Iris pigment epithelial cell (primary cell): ENCODE measurements at regions not wholly inside any gene's neighbourhood (a gene's known extent, or its start where the extent isn't known, plus 50 kb on each side); places are given as distances from the start of the nearest gene placed in this dataset.

ENCODE experiments used
- DNase-seq: peaks from one replicate; pipeline ENCODE4 v3.0.0-alpha.2; 2011; ENCODE audit warnings: low read depth

- no peak for DNase-seq
These were observed 112.9 kb upstream of the ATP8B1 start for GRCh38 chr18:57915865-57916582.

DNA sequence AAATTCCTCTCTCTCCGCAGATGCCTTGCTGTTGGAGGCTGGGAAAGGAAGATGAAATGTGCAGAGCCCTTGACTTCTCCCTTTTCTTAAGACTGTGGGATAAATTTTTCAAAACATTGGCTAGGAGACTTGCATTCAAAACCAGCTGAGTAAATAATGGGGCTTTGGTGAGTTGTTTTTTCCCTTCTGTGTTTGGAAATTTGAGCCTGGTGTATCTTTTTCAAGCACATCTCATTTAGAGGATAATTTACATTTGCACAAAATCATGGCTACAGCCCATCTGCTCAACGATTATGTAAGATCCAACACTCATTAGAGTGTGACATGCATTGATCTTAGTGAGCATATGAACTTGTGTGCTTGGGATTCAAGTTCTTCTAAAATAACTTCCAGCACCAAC, 112.1 kb upstream of the ATP8B1 start:
- DNase-seq: peak; percentile 63

DNA sequence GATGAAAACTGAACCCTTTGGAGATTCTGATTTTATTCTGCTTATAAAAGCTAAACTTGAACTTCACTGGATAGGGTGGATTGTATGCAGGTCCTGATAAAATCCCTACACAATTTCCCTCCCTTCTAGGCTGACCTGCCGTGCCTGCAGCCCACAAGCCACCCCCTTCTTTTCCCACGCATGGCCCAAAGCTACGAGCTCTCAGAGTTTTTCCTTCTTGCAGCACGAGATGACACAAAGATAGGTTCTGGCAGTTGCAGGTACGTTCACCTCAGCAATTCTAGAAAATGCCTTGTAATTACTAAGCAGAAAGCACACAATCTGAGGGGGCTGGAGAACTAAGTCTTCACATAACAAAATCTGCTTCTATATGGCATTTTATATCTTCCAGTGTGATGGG, 110.6 kb upstream of the ATP8B1 start:
- DNase-seq: no peak

DNA sequence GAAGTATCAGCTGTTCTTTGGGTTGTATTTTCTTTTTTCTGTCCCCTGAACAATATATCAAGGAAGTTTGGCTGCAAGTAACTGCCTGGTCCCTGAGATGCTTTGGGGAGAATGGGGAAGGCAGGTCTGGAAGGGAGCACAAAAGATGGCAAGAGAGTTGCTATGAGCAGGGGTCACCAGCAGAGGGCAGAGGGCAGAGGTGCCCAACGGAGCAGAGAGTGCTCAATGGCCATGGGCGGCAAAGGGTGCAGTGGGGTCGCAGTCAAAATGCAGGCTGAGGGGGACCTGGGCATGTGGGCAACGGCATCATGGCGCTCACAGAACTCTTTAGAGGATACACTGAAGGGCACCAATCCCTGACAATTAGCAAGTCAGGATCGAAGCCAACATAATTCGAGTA, 107.7 kb upstream of the ATP8B1 start:
- no peak for DNase-seq

DNA sequence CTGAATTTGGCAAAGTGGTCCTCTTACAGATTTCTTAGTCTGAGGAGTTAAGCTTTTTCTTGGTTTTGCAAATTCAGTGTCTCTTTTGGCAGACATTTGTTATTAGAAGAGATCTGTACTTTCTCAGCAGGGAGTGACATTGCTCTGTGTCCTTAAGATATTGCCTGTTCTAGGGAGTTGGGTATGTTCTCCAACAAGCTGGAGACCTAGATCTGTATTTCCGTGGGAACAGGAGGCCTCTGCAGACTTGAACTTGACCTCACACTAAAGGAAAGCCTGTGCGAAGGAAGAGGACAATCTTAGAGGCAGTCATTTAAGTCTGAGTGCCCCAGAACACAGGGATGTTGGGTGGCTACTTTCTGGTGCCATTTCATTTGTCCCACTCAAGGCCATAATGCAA, 107.0 kb upstream of the ATP8B1 start:
- DNase-seq: no peak

DNA sequence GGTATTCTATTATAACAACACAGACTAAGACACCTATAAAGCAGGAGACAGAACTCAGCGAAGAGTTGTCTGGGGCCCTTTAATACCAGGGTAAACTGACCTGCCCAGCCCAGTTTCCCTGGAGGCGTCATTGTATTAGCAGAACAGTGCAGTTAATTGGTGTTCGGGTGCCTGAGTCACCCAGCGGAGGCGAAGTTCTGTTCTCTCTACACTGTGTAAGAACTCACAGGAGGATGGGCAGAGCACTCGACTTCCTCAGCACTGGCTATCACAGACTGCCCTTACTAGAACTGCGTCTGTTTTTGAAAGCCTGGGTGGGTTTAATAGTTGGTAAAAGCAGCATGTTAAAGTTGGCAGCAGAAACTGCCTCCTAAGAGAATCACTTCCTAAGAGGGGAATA, 106.5 kb upstream of the ATP8B1 start:
- DNase-seq: peak; percentile 40

GRCh38 chr18:57908092-57908491, 105.0 kb upstream of the ATP8B1 start:
- no peak for DNase-seq

DNA sequence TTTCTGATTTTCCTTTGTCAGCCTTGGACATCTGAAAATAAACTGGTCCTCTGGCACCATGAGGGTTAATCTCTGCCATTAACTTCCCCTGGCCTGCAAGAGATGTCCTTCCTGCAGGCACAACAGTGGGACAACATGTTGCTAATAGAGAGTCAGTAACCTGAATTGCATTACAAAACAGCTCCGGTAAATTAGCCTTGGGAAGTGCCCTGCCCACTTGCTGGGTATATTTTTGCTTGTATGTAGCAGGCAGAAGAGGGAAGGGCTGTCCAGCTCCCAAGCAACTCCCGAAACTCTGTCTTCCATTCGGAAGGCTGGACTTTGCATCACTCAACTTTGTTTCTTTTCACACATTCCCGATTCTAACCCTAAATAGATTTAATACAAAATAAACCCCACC, 104.4 kb upstream of the ATP8B1 start:
- DNase-seq: no peak

DNA sequence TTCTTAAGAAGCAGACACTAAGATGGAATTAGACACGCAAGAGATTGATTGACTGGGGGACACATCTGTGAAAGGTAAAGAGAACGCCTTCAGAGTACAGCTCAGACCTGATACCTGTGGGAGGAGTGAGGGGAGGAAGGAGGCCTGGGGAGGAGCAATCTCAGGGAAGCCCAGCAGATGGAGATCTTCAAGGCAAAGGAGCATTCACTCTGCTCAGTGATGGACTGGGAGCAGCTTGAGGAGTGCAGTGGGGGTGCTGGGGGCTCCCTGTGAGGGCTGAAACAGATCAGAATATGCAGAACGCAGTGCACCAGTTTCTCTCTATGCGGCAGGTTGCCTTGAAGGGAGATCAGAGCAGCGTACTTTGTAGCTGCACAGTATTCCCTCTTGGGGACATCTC, 103.7 kb upstream of the ATP8B1 start:
- DNase-seq: no peak

DNA sequence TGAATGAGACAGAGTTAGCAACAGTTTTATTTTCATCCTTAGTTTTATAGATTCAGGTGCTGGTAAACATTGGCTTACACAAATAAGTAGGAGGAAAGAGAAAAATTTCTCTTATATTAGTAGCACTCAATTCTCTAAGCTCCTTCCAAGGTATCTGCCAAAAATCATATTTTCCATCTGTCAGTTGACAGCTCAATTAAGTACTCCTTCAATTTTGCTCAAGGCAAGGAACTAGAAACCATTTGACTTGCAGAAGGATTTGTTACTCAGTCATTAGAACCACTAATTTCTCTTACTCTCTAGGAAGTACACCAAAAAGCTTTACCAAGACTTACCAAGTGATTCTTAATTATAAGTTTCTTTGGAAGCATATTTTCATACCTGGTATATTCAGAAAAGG, 101.4 kb upstream of the ATP8B1 start:
- DNase-seq: no peak

GRCh38 chr18:57902721-57903120, 99.6 kb upstream of the ATP8B1 start:
- DNase-seq: no peak

DNA sequence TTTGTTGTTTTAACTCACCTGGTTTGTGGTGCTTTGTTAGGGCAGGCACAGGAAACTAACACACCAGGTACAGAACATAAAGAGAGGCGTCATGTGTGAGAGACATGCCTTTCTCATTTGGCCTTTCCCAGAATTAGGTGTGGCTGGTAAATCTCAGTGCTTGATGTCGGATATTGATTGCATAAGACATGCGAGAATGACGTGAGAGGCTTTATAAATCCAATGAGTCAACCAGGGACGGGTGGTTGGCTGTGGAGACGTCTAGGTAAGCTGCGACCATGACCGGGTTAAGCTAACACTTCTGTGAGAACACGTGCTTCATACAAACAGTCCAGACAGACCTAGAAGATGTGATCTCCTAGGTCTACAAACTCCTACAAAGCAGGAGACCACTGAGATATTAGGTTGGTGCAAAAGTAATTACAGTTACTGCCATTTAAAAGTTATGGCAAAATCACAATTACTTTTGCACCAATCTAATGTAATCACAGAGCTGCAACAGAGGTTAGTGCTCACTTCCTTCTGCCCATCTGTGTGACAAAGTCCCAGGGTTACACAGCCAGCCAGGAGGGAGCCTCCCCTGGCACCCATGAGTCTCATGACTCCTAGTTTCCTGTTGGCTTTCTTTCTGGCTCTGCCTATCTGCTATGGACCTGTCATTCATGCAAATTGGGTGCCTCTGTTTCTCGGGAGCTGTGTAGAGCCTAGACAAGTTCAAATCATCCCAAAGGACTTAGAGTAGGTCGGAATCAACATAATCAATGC, 98.9 kb upstream of the ATP8B1 start:
- DNase-seq: peak; percentile 76

DNA sequence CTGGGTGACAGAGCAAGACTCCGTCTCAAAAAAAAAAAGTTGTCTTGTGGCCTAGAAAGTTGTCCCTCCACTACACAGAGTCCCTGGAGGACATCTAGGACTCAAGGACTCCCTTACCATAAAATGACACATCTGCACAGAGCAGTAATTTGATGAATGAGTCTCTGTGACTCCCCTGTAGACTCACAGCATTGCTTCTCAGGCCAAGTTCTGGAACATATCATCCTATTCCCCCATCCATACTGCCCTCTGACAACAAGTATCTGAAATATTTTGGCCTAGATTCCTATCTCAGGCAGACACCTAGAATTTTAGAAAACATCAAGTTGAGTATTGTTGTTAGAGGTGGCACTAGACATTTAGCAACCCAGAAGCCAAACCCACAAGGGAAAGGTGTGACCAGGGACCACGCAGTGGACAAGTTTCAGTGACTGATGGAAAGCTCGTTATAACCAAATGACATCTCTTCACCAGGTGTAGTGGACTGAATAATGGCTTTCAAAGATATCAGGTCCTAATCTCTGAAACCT, 97.9 kb upstream of the ATP8B1 start:
- DNase-seq: no peak

DNA sequence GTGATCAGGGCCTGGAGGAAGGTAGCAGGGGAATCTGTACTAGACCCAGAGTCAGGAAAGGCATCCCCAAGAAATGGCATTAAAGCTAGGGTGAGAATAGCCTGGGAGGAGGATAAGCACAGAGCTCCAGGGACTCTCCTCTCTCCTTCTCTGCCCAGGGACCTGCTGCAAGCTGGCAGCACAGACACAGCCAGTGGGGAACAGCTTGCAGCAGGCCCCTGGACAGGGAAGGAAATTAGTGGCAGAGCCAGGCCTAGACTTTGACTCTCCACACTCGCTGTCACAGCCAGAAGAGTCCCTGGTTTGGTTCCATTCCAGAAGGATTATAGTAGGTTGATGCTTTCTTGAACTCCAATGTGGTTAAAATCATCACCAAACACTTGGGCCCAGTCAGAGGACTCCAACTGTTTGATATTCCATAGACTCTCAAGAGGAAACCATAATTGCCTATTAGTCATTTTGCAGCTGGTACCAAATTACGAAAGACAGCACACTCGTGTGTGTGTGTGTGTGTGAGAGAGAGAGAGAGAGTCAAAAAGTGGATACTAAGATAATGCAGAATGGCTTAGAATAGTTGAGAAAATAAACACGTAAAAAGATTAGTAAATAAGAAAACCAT, 95.5 kb upstream of the ATP8B1 start:
- peak; percentile 62 for DNase-seq

DNA sequence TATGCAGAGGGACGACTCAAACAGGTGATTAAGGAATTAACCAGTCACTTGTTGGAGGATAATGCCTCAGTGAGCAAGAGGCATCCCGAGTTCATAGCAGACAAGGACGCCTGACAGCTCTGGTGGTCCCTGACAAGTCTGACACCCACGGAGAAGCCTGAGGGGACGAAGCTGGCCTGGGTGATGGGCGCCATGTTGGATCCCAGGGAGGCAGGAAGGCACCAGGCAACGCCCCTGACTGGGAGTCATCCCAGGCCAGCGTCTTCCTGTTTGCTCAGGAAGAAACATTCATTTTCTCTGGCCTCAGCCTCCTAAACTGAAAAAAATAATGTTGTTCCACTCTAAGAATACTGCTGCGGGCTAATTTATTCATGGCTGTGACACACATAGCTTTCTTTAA, 92.1 kb upstream of the ATP8B1 start:
- DNase-seq: no peak

- no peak for DNase-seq
These were observed 88.7 kb upstream of the ATP8B1 start for GRCh38 chr18:57891707-57892391.

DNA sequence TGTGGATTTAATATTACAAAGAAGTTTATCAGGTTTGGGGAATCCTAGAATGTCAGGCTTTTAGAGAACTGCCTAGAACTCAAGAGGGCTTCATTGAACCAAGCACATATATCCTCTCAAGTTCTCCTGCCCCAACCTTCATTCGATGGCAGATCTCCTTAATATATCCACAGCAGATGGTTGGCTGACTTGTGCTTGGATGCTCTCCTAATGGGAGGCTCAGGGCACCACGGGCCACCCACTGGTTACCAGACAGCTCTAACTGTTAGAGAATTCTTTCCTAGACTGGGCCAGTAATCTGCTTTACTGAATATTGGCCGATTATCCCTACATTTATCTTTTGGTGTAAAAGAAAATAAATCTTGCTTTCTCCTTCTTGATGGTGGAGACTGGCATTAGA, 87.2 kb upstream of the ATP8B1 start:
- no peak for DNase-seq

GRCh38 chr18:57889841-57890240, 86.7 kb upstream of the ATP8B1 start:
- DNase-seq: no peak

DNA sequence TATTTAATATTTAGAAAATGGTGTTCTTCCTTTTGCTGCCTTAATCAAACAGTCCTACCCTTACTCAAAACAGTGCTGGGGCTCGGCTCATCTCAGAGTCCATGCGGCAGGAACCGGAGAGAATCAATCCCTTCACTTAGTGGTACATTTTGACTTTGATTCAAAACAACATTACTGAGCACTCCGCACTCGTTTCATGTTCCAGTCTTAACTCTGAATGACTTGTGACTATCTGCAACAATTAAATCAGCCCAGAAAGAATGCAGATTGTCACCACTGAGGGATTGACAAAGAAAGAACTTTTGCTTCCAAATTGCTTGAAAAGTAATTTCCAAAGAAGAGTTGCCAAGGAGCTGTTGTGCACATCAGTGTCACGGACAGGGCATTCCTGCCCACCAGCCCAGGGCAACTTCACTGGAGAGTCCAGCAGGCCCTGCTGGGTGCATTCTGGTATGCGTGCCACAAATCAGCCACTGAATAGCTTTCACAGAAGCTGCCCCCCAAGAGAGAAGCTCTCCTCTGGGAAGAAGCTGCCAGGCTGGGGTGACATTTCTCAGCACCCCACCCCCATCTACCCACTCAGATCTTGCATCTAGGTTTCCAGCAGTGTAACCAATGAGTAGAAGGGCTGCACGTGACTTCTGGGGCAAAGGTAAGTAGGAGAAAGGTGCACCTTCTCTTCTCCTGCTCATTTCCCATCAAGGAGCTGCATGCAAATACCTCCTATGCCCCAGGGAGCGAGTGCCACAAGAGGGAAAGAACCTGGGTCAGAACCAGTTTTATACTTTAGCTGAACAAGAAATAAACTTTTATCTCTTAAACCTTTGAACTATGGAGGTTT, 84.6 kb upstream of the ATP8B1 start:
- no peak for DNase-seq

- DNase-seq: no peak
These were observed 82.8 kb upstream of the ATP8B1 start for GRCh38 chr18:57885931-57886330.

GRCh38 chr18:57882465-57882864, 79.3 kb upstream of the ATP8B1 start:
- no peak for DNase-seq
